Heart right ventricle (tissue), 16 donors: ENCODE measurements at regions not wholly inside any gene's neighbourhood (a gene's known extent, or its start where the extent isn't known, plus 50 kb on each side); places are given as distances from the start of the nearest gene placed in this dataset.

Experiments
- ATAC-seq, 8 donors: fragments of 200-7000 bp; cut with Tn5 transposase; one replicate each; pipeline ENCODE4 v1.9.1; 2020; ENCODE audit warnings: mild to moderate bottlenecking in 8 of 8, moderate library complexity in 8 of 8, moderate number of reproducible peaks in 1 of 8
- DNase-seq, 2 donors: peaks; one replicate each; pipeline ENCODE4 v3.0.0-alpha.2; 2020
- H3K27ac ChIP-seq, 10 donors: fragments of 200-600 bp; sonication (generic) in 2 of 10; one replicate each; pipeline versions ENCODE4 v1.5.0 to v1.8.0; 2020 to 2022; ENCODE audit warnings: mild to moderate bottlenecking in 3 of 10
- H3K27me3 ChIP-seq, 7 donors: fragments of 200-600 bp; one replicate each; pipeline ENCODE4 v1.8.0; 2021 to 2022; ENCODE audit warnings: mild to moderate bottlenecking in 2 of 7
- H3K36me3 ChIP-seq, 9 donors: fragments of 200-600 bp; sonication (generic) in 1 of 9; one replicate each; pipeline versions ENCODE4 v1.5.0 to v1.8.0; 2020 to 2022; ENCODE audit warnings: mild to moderate bottlenecking in 2 of 9
- H3K4me1 ChIP-seq, 9 donors: fragments of 200-600 bp; sonication (generic) in 1 of 9; one replicate each; pipeline versions ENCODE4 v1.5.0 to v1.8.0; 2020 to 2022; ENCODE audit warnings: mild to moderate bottlenecking in 4 of 9
- H3K4me3 ChIP-seq, 10 donors: fragments of 200-600 bp; sonication (generic) in 2 of 10; one replicate each; pipeline versions ENCODE4 v1.5.0 to v1.8.0; 2020 to 2022; ENCODE audit warnings: mild to moderate bottlenecking in 7 of 10, moderate library complexity in 2 of 10
- H3K9me3 ChIP-seq, 11 donors: fragments of 200-600 bp in 10 of 11; sonication (generic) in 2 of 11; one replicate each; pipeline versions ENCODE4 v1.5.0 to v1.8.0; 2013 to 2022; ENCODE audit warnings: mild to moderate bottlenecking in 2 of 11, control low read depth in 1 of 11, moderate library complexity in 1 of 11
- WGBS, 2 donors: extraction: QIAGEN DNeasy Blood & Tissue Kit; methylation state at CpG; one replicate each; pipeline ENCODE4 v1.1.7; 2013; ENCODE audit warnings: inconsistent platforms in 1 of 2; 5-methylcytosine and 5-hydroxymethylcytosine counted together
- intact Hi-C, 10 donors: fragments of 100-400 bp; cut with DNase I; formaldehyde crosslinking; loops; one replicate each; pipeline versions ENCODE4 v1.11.1 to v1.14.2; 2022
- TF ChIP-seq, protein P1 (sequence below), 9 donors: fragments of 200-600 bp; sonication (generic) in 2 of 9; IDR thresholded peaks; one replicate each; pipeline versions ENCODE4 v1.5.0 to v1.8.0; 2021 to 2022; ENCODE audit warnings: antibody characterized with exemption in 9 of 9, mild to moderate bottlenecking in 5 of 9, moderate library complexity in 1 of 9
- donor health status: Arrhythmogenic right ventricular cardiomyopathy.
- donor health status: ischemic (EF 13 %, LVEDD 7.1; RV severe dilation, severe dysfunction).
- donor health status: healthy with polysubstance abuse.
- donor health status: DM: no; HTN: yes; CAD: no.
- donor health status: DM: no; HTN: no; CAD: no.
- donor health status: ischemic (EF 25% LVEDD 6.9; RV normal size, moderate dysfunction).
- donor health status: ischemic (EF 25% LVEDD 5.7; RV mildly dilated, moderate dysfunction).
- donor health status: healthy.
- donor health status: DM: yes; HTN: yes; CAD: no.
- donor health status: Ischemic cardiomyopathy.
- donor health status: ischemic (EF 35%, LVEDD 5.7; RV mildly dilated, moderate dysfunction).
- donor health status: nonischemic (EF 11% LVEDD 7.7; RV severe dilation, severe dysfunction).
- donor health status: DM: yes; HTN: yes; CAD: no.
- donor health status: PGD.
- donor health status: ischemic (EF 29% LVEDD 5.4; RV normal size, mild dysfunction).
- donor health status: nonischemic (EF 23%, LVEDD 6.1; RV moderate dilation, normal function).

DNA sequence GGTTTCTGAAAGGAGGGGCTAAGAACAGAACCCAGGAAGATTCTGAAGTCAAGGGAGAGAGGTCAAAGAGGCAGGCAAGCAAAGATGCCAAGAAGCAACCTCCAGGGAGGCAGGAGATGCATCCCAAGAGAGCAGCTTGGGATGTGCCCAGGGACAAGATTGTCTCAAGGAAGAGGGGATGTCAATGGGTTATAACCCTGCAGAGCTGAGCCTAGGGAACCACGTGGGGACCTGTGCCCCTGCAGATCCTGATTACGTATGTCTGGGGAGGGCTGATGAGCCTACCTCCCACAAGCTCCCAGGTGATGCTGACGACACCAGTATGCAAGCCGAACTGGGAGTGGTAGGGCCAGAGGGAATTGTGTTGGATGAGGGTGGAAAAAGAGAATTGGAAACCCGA is 70.9 kb upstream of the IRS2 start:
- ATAC-seq, result no peak

DNA sequence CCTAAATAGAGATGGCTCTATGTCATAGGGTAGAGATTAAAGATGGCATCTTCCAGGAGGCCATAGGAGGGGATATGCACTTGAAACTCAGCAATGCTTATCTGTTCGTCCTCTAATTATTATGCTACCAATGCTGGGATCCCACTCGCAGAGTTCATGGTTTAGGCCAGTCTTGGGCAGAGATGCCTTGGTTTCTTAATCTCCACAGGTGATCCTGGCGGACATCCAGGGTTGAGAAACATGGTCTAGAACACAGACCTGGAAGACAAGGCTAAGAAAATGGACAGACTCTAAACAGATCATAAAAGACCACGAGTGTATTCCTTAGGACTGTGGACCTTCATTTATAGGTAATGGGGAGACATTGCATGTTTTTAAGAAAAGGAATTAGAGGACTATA is 70.0 kb upstream of the IRS2 start:
- no peak overlapping the region for H3K27ac ChIP-seq
- intact Hi-C loops, result no loop called here
- no peak overlapping the region for H3K4me3 ChIP-seq
- TF ChIP-seq, protein P1, sequence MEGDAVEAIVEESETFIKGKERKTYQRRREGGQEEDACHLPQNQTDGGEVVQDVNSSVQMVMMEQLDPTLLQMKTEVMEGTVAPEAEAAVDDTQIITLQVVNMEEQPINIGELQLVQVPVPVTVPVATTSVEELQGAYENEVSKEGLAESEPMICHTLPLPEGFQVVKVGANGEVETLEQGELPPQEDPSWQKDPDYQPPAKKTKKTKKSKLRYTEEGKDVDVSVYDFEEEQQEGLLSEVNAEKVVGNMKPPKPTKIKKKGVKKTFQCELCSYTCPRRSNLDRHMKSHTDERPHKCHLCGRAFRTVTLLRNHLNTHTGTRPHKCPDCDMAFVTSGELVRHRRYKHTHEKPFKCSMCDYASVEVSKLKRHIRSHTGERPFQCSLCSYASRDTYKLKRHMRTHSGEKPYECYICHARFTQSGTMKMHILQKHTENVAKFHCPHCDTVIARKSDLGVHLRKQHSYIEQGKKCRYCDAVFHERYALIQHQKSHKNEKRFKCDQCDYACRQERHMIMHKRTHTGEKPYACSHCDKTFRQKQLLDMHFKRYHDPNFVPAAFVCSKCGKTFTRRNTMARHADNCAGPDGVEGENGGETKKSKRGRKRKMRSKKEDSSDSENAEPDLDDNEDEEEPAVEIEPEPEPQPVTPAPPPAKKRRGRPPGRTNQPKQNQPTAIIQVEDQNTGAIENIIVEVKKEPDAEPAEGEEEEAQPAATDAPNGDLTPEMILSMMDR (IDR thresholded peaks at IDR 0.05), result no peak
- WGBS, 2 donors, result 81 to 83% methylated on average over 4 of the region's 4 CpGs
- H3K36me3 ChIP-seq, result no peaks in the 10 kb centered on the region
- DNase-seq (no peak), ATAC-seq (no peak)
- H3K27me3 ChIP-seq, result peaks cover 0 to 14% (median 0%) of the 10 kb centered on the region in 7 donors
- H3K4me1 ChIP-seq, result peaks cover 0 to 4% (median 0%) of the 10 kb centered on the region in 9 donors
- no peaks in the 10 kb centered on the region for H3K9me3 ChIP-seq

More for the DNA sequence above, 70.9 kb upstream of the IRS2 start:
- DNase-seq, result no peak
- 73 to 77% methylated on average over 5 of the region's 5 CpGs for WGBS, 2 donors
- intact Hi-C loops, result no loop called here
- Histone ChIP-seq H3K36me3 (no peaks in the 10 kb centered on the region), H3K4me1 (peaks cover 0 to 4% (median 0%) of the 10 kb centered on the region in 9 donors), H3K9me3 (no peaks in the 10 kb centered on the region), H3K27me3 (peaks cover 0 to 9% (median 0%) of the 10 kb centered on the region in 7 donors), H3K4me3 (no peak overlapping the region), H3K27ac (no peak overlapping the region)
- TF ChIP-seq, protein P1 (IDR thresholded peaks at IDR 0.05), result no peak

DNA sequence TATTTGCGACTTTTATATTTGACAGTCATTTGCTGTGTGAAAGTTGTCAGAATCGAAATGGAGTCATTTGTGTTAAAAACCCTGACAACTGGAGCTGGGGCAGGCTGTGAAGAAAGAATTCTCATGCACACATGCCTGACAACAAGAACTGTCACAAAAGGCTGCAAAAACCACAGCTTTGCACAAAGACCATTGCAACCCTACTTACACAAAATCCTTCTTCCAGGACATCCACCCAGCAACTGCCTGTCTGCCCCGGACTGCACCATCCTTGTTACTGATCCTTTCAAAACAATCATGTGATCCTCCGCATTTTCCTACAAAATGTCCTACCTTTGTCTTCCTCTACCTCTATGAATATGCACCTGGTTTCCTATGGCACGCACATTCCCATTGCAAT is 66.8 kb upstream of the IRS2 start:
- intact Hi-C loops, result no loop called here
- no peak overlapping the region for H3K27ac ChIP-seq
- ATAC-seq (no peak), DNase-seq (no peak)
- H3K36me3 ChIP-seq, result no peaks in the 10 kb centered on the region
- 82 to 83% methylated on average over 5 of the region's 5 CpGs for WGBS, 2 donors
- H3K27me3 ChIP-seq, result peaks cover 0 to 9% (median 0%) of the 10 kb centered on the region in 7 donors
- TF ChIP-seq, protein P1 (IDR thresholded peaks at IDR 0.05), result no peak
- H3K4me3 ChIP-seq, result no peak overlapping the region
- H3K9me3 ChIP-seq, result no peaks in the 10 kb centered on the region
- H3K4me1 ChIP-seq, result no peaks in the 10 kb centered on the region

DNA sequence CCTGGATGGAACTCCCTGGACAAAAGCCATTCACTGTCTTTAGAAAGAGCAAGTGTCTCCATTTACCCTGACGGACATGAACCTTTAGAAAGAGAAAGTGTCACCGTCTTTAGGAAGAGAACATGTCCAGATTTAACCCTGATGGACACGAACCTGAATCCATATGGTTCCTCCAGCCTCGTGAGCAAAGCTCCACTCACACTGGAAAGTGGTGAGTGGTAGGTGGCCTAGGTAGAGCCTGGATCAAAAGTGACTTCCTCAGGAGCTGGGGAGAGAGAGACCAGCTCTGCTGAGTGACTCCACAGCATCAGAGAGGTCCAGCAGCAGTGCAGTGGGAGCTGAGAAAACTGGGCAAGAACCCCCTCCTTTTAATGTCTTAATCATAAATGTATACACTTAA is 59.8 kb upstream of the IRS2 start:
- Histone ChIP-seq H3K4me3 (no peak overlapping the region), H3K9me3 (no peaks in the 10 kb centered on the region), H3K4me1 (peaks cover 0 to 8% (median 0%) of the 10 kb centered on the region in 9 donors), H3K27ac (no peak overlapping the region), H3K36me3 (no peaks in the 10 kb centered on the region), H3K27me3 (peaks cover 0 to 9% (median 0%) of the 10 kb centered on the region in 7 donors)
- WGBS, 2 donors, result 74% methylated on average over 4 of the region's 4 CpGs
- intact Hi-C loops, result no loop called here
- no peak for DNase-seq
- no peak for ATAC-seq
- TF ChIP-seq, protein P1 (IDR thresholded peaks at IDR 0.05), result no peak
